ENCODE measurements at regions not wholly inside any gene's neighbourhood (a gene's known extent, or its start where the extent isn't known, plus 50 kb on each side); places are given as distances from the start of the nearest gene placed in this dataset.

DNA sequence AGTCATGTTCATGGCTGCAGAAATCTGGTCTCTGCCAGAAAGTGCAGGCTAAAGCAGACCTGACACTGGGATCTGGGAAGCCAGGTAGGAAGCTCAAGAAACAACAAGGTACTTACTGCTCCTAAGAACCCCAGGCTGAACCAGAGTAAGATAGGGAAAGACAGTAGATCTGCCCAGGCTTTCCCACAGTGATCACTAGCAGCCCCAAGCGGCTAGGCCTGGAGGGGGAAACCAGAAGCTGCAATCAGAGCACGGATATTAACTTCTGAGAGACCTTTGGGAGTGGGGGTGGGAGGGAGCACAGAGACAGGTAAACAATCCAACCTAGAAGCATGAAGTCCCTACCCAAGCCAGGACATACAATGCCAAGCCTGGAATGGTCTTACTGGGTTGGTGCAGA is 135.2 kb upstream of the C11orf58 start:
- POLR2A ChIA-PET = no interaction called here
- TF ChIP-seq FOSL2 (IDR thresholded peaks at IDR 0.05; ENCODE audit: borderline replicate concordance, low read depth) = no peak
- TF ChIP-seq GATA2 (CRISPR knock-in tag; IDR thresholded peaks at IDR 0.05) = no peak
- TF ChIP-seq, protein P1, sequence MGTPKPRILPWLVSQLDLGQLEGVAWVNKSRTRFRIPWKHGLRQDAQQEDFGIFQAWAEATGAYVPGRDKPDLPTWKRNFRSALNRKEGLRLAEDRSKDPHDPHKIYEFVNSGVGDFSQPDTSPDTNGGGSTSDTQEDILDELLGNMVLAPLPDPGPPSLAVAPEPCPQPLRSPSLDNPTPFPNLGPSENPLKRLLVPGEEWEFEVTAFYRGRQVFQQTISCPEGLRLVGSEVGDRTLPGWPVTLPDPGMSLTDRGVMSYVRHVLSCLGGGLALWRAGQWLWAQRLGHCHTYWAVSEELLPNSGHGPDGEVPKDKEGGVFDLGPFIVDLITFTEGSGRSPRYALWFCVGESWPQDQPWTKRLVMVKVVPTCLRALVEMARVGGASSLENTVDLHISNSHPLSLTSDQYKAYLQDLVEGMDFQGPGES (IDR thresholded peaks at IDR 0.05; ENCODE audit: low read depth, low read length) = no peak
- TF ChIP-seq RXRA (IDR thresholded peaks at IDR 0.05; ENCODE audit: borderline replicate concordance, low read depth) = no peak
- TF ChIP-seq CTCF (IDR thresholded peaks at IDR 0.05) = no peak
- no peak for TF ChIP-seq JUND (IDR thresholded peaks at IDR 0.05)
- TF ChIP-seq REST (IDR thresholded peaks at IDR 0.05; ENCODE audit: low read depth, low read length) = no peak
- no peak for TF ChIP-seq NFIC (IDR thresholded peaks at IDR 0.05; ENCODE audit: borderline replicate concordance)
- TF ChIP-seq EZH2phosphoT487 (IDR thresholded peaks at IDR 0.05; ENCODE audit: borderline replicate concordance, low read depth) = no peak
- TF ChIP-seq MXI1 (IDR thresholded peaks at IDR 0.05; ENCODE audit: low read depth, low read length) = no peak
- H3K27ac ChIP-seq (ENCODE audit: low read depth in 2 of 2, low read length in 1 of 2) = no peak overlapping the region
- CTCF ChIA-PET = interaction anchor here (1.0 to 4.8 kb wide), 2 partner anchors 10 to 33 kb away, joined by 3 to 22 read pairs; no protein-coding TSS in a partner anchor
- WGBS (ENCODE audit: low lambda C conversion rate) = 79% methylated on average over 2 of the region's 2 CpGs
- no peak overlapping the region for H2AFZ ChIP-seq (ENCODE audit: low read depth)
- H3K4me3 ChIP-seq (ENCODE audit: low read depth in 2 of 2, low read length in 1 of 2) = no peak overlapping the region
- H3K9me2 ChIP-seq = no peaks in the 10 kb centered on the region
- no peak overlapping the region for H3K4me2 ChIP-seq
- H4K20me1 ChIP-seq (ENCODE audit: insufficient read depth) = no peaks in the 10 kb centered on the region
- H3K27me3 ChIP-seq (ENCODE audit: insufficient read depth) = peaks cover 41% of the 10 kb centered on the region
- no peak overlapping the region for H3K9ac ChIP-seq
- H3K79me2 ChIP-seq (ENCODE audit: insufficient read depth) = no peaks in the 10 kb centered on the region
- H3F3A ChIP-seq (replicated peaks; ENCODE audit: insufficient read depth) = peaks cover 4% of the 10 kb centered on the region
- DNase-seq = no peak
- H3K9me3 ChIP-seq = no peaks in the 10 kb centered on the region
- H3K36me3 ChIP-seq (replicated peaks in 1 of 2; ENCODE audit: control insufficient read depth in 1 of 2, insufficient read depth in 2 of 2, low read length in 1 of 2) = no peaks in the 10 kb centered on the region
- H3K4me1 ChIP-seq (ENCODE audit: control insufficient read depth in 1 of 2, insufficient read depth in 2 of 2, low read depth in 1 of 2, low read length in 1 of 2) = peaks cover 0 to 19% of the 10 kb centered on the region in 2 experiments; a peak in 2 of 4 replicates

- Histone ChIP-seq H3K27ac (ENCODE audit: low read depth in 2 of 2, low read length in 1 of 2) (no peak overlapping the region), H3K4me1 (ENCODE audit: control insufficient read depth in 1 of 2, insufficient read depth in 2 of 2, low read depth in 1 of 2, low read length in 1 of 2) (no peaks in the 10 kb centered on the region; a peak in 2 of 4 replicates), H3K4me2 (no peak overlapping the region), H3K9me2 (no peaks in the 10 kb centered on the region), H3K79me2 (ENCODE audit: insufficient read depth) (no peaks in the 10 kb centered on the region), H3K9me3 (no peaks in the 10 kb centered on the region), H3K36me3 (replicated peaks in 1 of 2; ENCODE audit: control insufficient read depth in 1 of 2, insufficient read depth in 2 of 2, low read length in 1 of 2) (no peaks in the 10 kb centered on the region), H3K27me3 (ENCODE audit: insufficient read depth) (peaks cover 12% of the 10 kb centered on the region), H3K4me3 (ENCODE audit: low read depth in 2 of 2, low read length in 1 of 2) (no peak overlapping the region), H2AFZ (ENCODE audit: low read depth) (no peak overlapping the region), H4K20me1 (ENCODE audit: insufficient read depth) (no peaks in the 10 kb centered on the region), H3F3A (replicated peaks; ENCODE audit: insufficient read depth) (no peaks in the 10 kb centered on the region), H3K9ac (no peak overlapping the region)
- WGBS (ENCODE audit: low lambda C conversion rate) = 58% methylated on average over 7 of the region's 7 CpGs
- TF ChIP-seq GABPA (IDR thresholded peaks at IDR 0.05; ENCODE audit: low read depth) = no peak
- no peak for TF ChIP-seq TAF1 (IDR thresholded peaks at IDR 0.05; ENCODE audit: borderline replicate concordance, low read depth, low read length)
- no peak for TF ChIP-seq ZBTB33 (IDR thresholded peaks at IDR 0.05; ENCODE audit: borderline replicate concordance, low read depth)
- no peak for TF ChIP-seq SMC3 (IDR thresholded peaks at IDR 0.05; ENCODE audit: low read depth, low read length)
- TF ChIP-seq NRF1 (IDR thresholded peaks at IDR 0.05; ENCODE audit: low read depth, low read length) = no peak
- no peak for TF ChIP-seq RXRA (IDR thresholded peaks at IDR 0.05; ENCODE audit: borderline replicate concordance, low read depth)
- TF ChIP-seq, protein P2, sequence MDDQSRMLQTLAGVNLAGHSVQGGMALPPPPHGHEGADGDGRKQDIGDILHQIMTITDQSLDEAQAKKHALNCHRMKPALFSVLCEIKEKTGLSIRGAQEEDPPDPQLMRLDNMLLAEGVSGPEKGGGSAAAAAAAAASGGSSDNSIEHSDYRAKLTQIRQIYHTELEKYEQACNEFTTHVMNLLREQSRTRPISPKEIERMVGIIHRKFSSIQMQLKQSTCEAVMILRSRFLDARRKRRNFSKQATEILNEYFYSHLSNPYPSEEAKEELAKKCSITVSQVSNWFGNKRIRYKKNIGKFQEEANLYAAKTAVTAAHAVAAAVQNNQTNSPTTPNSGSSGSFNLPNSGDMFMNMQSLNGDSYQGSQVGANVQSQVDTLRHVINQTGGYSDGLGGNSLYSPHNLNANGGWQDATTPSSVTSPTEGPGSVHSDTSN (IDR thresholded peaks at IDR 0.05) = no peak
- TF ChIP-seq, protein P3, sequence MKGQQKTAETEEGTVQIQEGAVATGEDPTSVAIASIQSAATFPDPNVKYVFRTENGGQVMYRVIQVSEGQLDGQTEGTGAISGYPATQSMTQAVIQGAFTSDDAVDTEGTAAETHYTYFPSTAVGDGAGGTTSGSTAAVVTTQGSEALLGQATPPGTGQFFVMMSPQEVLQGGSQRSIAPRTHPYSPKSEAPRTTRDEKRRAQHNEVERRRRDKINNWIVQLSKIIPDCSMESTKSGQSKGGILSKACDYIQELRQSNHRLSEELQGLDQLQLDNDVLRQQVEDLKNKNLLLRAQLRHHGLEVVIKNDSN (IDR thresholded peaks at IDR 0.05; ENCODE audit: borderline replicate concordance, low read depth) = no peak
- no peak for TF ChIP-seq EZH2phosphoT487 (IDR thresholded peaks at IDR 0.05; ENCODE audit: borderline replicate concordance, low read depth)
- ChIA-PET POLR2A (no interaction called here), CTCF (no interaction called here)
- DNase-seq = no peak
Observed at GRCh38 chr11:16598906-16599305, 139.5 kb upstream of the C11orf58 start.

Data from SK-N-SH (cell line).